NCI-H1417 treated with DMSO at 0.1 percent for 48 hours (cell line): ENCODE measurements at regions not wholly inside any gene's neighbourhood (a gene's known extent, or its start where the extent isn't known, plus 50 kb on each side); places are given as distances from the start of the nearest gene placed in this dataset.
"Not testable (repeated sequence)": the region's sequence is repeated elsewhere in the genome, so short reads cannot be mapped to it uniquely, and the experiment has no call there.

Experiments used
- DNase-seq: peaks from one replicate; lab custom pipeline; 2025; lab: John Stamatoyannopoulos, UW

GRCh38 chr3:59411186-59411585 is 361.4 kb upstream of the CFAP20DC start:
- no peak for DNase-seq

- no peak for DNase-seq
Measured at GRCh38 chr3:59408047-59408624, 358.3 kb upstream of the CFAP20DC start.

- no peak for DNase-seq
Measured at GRCh38 chr3:59407425-59407824, 357.6 kb upstream of the CFAP20DC start.

- DNase-seq = no peak
Measured at GRCh38 chr3:59406943-59407342, 357.1 kb upstream of the CFAP20DC start.

- DNase-seq = no peak
Measured at GRCh38 chr3:59404851-59405250, 355.0 kb upstream of the CFAP20DC start.

GRCh38 chr3:59404064-59404463 is 354.2 kb upstream of the CFAP20DC start:
- no peak for DNase-seq

DNA sequence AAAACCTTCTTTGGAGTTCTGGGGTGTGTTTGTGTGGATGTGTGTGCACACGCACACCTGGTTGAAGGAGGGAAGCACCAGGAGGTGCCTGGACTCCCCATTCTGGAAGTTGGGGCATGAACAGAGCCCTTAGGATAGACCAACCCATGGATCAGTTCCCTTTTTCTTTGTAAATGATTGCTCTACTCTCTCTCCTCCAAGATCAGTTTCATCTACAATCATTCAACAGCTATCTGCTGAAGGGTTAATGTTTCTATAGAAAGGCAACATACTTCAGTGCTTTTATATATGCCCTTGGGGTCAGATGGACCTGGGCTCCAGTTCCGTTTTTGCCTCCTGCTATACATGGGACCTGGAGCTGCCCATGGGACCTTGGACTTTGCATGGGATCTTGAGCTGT is 352.1 kb upstream of the CFAP20DC start:
- no peak for DNase-seq

DNA sequence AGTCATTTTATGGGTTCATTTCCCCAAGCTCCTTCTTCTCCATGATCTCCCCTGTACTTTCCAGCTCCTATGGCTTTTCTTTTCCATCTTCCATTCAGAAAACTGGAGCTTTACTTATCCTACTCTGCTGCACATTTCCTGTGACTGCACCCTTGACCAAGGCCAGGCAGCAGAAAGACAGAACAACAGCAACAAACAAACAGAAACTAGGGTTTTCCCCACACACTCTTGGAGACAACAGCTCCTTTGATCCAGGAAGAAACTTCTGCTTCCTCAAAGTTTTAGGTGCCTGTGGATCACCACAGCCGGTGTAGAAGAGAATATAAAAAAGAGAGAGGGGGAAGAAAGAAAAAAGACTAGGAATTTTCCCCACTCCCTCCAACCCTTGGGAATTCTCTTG is 342.3 kb upstream of the CFAP20DC start:
- no peak for DNase-seq

GRCh38 chr3:59391131-59391530 is 341.3 kb upstream of the CFAP20DC start:
- no peak for DNase-seq

DNA sequence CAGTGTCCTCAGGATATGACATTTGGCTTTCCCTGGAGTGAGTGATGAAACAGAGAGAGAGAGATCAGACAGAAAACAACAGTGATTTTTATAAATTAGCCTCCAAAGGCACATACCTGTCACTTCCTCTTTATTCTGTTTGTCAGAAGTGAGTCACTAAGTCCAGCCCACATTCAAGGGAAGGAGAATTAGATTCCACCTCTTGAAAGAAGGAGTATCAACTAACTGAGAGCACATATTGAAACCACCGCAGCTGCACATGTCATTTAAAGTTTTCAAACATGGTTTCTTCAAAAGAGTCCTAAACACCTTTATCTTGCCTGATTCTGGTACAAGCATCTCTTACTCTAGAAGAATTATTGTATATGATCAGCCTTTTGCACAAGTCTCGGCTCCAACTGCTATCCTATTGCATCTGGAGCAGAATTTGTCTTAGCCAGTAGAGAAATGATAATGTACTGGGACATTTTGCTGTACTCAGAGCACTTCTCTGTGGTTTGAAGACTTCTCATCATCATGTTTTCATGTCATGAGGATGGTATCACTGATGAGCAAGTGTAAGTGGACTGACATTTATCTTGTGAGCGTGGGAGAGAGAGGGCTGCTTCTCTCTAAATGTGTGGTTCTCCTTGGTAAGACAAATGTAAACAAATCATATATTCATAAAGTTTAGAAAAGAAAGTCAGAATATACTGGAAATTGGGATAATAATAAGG is 338.9 kb upstream of the CFAP20DC start:
- DNase-seq = no peak

DNA sequence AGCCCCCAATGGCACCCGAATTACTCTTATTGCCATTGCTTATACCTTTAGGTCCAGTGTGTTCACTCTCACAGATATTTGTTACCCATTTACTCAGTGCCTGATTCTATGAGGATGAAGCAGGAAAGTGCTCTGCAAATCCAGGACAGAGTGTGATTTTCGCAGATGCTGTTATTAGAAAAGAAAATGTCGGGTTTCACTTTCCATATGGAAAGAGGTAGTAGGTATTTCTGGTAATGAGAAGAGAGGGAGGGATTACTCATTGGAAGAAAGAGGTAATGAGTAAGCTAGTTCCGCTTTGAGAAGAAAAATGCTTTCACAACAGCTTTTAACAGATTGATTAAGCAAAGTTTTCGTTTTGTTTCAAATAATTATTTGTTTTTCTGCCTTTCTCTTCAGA is 336.3 kb upstream of the CFAP20DC start:
- DNase-seq = no peak

DNA sequence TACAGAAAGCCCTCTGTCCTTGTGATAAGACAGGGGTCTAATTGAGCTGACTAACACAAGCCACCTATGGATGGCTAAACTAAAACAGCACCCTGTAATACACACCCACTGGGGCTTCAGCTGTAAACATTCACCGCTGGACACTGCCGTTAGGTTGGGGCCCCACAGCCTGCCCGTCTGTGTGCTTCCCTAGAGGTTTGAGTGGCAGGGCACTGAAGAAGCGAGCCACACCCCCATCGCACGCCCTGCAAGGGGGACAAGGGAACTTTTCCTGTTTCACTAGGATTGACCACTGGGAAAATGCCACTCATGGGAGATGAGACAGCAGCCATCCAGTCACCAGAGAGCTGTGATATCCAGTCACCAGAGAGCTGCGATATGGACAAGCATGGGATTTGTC is 335.7 kb upstream of the CFAP20DC start:
- DNase-seq = no peak

GRCh38 chr3:59381282-59381681 is 331.5 kb upstream of the CFAP20DC start:
- DNase-seq = no peak

GRCh38 chr3:59380146-59380545 is 330.3 kb upstream of the CFAP20DC start:
- DNase-seq = no peak

DNA sequence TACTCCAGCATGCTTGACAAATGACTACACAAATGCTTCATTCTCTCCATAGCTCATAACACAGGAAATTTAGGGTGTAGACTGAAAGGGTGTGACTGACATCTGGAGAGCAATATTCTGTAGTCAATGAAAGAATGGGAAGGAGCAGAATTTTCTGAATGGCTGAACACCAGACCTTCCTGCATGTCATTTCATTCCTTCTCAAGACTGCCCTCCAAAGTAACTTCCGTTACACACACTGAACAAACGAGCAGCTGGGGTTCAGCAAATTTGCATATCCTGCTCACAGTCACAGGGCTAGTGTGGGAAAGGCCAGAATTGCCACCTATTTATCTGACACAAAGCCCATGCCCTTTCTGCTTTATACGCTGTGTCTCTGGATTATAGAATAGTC is 325.0 kb upstream of the CFAP20DC start:
- DNase-seq = no peak

GRCh38 chr3:59374091-59374817 is 324.4 kb upstream of the CFAP20DC start:
- no peak for DNase-seq

- no peak for DNase-seq
Measured at GRCh38 chr3:59372346-59372745, 322.5 kb upstream of the CFAP20DC start.

GRCh38 chr3:59368900-59369675 is 319.3 kb upstream of the CFAP20DC start:
- DNase-seq = no peak

GRCh38 chr3:59367150-59367549 is 317.3 kb upstream of the CFAP20DC start:
- no peak for DNase-seq

DNA sequence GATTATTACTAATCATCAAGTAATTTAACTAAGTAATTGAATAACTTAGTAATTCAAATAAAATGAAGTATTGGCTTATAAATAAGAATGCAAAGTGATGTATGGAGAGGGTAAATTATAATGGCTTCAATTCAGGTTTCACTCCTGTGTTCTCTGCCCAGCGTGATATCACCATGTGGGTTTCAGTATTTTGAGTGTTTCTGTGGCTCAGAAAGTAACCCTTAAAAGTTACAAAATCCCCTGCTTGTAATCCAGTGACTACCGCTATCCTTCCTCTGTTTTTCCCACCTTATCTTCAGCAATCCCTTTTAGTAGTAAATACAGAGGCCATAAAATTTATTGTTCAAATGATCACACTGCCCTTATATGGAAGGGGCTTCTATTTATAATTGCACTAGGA is 316.4 kb upstream of the CFAP20DC start:
- no peak for DNase-seq

GRCh38 chr3:59364496-59364895 is 314.7 kb upstream of the CFAP20DC start:
- DNase-seq = no peak

GRCh38 chr3:59360312-59360711 is 310.5 kb upstream of the CFAP20DC start:
- DNase-seq = not testable (repeated sequence)

GRCh38 chr3:59341459-59341858 is 291.6 kb upstream of the CFAP20DC start:
- no peak for DNase-seq
